NCI-H2171 (cell line): ENCODE measurements at regions not wholly inside any gene's neighbourhood (a gene's known extent, or its start where the extent isn't known, plus 50 kb on each side); places are given as distances from the start of the nearest gene placed in this dataset.

Experiments used
- DNase-seq: peaks from one replicate; lab custom pipeline; 2025; lab: John Stamatoyannopoulos, UW

GRCh38 chr4:14879683-14880082, 122.6 kb upstream of the CPEB2 start:
- DNase-seq = no peak

DNA sequence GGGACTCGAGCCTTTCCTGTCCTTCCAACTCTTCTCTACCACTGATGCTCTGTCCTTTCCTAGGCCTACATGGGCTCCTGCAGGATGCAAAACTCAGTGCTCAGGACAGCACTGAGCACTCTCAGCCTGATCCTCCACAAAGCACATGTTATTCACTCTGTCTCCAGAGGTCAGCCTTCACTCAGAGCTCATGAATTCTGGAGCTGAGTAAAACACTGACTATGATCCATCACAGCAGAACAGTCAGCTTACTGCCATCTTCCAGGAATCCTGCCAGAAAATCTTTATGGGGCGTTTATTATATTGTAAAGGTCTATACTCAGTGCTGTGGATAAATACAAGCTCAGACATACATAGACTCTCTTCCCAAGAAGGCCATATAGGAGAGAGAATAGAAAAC, 121.5 kb upstream of the CPEB2 start:
- no peak for DNase-seq

GRCh38 chr4:14883166-14883565, 119.1 kb upstream of the CPEB2 start:
- DNase-seq = no peak

DNA sequence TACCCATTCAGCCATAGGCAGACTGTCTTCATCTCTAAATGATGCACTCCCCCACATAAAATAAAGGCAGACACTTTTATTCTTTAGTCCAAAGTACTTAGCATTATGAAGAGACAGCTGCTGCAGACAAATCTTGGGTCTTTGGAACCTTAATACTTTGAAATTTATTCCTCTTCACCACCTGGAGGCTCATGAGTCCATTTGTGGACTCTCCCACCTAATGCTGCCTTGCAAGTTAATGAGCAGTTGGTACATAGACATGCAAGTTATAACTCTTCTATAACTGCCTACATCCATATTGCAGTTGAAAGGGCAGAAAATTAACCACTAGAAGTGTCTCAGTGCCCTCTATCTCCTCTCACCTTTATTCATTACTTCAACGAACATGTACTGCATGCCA, 118.6 kb upstream of the CPEB2 start:
- DNase-seq = no peak

GRCh38 chr4:14887842-14888433, 114.3 kb upstream of the CPEB2 start:
- DNase-seq = no peak

GRCh38 chr4:14888790-14889572, 113.3 kb upstream of the CPEB2 start:
- DNase-seq = no peak

GRCh38 chr4:14892563-14892962, 109.7 kb upstream of the CPEB2 start:
- DNase-seq = no peak

DNA sequence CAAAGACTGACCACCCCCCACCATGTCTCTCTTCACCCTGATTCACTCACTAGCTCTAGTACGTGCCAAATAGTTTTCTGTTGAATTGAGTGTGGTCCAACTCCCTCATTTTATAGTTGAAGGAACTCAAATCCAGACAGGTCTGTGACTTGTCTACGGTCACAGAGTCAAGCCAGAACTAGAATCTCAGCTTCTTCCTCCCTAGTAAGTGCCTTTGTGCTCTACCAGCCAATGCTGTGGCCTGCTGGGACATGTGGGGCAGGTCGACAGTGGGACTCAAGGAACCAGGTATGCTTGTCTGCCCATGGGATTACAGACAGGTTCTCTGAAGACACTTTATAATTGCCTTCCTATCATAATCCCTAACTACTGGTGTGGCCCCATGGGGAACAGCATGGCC, 108.6 kb upstream of the CPEB2 start:
- no peak for DNase-seq

DNA sequence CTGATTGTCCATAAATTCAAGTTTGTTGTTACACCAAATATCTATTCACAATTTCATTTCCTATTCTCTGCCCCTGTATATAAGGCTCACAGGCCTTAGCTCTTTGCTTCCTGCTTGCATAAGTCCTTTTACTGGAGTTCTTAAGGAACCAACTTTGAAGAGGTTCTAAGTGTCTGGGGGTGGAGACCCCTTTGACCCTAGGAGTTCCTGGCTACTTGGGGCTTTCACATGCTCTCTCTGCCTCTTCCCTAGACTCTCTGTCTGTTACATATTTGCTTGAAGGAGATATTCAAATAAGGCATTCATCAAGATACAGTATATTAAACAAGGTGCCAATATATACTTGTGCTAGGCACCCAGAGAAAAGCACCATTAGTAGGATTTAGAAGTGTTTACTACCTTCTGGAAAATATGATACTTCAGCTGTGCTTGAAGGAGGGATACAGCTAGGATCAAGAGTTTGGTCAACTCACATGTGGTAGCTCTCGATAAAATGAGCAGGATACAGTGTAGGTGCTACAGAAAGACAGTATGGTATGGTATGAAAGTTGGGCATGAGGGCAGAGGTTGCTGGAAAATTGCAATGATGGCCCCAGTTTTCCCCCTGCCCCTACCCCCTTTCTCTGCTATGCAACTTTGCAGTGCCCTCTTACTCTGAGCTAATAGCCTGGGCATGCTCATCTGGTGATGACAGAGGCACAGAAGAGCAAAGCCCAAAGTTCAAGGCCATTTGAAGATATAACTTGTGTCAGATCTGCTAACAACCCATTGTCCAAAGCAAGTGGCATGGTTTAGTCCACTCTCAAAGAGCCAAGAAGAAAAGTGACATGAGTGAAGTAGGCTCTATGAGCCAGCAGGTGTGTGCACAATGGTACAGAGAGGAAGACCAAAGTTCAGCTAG, 107.6 kb upstream of the CPEB2 start:
- DNase-seq = no peak

GRCh38 chr4:14896656-14897175, 105.6 kb upstream of the CPEB2 start:
- no peak for DNase-seq

DNA sequence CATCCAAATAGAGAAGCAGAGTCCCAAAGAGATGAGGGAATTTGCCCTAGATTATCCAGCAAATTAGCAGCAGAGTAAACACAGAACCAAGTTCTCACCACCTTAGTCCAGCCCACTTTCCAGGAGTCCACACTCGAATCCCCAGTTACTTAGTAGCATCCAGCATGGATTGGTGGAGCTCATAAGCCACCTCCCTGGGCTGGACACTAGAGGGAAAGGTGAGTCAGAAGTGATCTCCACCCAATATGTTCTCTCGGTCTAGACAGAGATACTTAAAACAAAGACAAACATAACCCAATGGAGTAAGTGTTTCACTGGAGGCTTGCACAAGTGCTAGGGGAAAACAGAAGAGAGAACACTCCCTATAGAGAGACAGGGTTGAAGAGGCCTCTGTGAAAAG, 105.1 kb upstream of the CPEB2 start:
- DNase-seq = no peak

- DNase-seq = no peak
These were observed 103.3 kb upstream of the CPEB2 start for GRCh38 chr4:14898989-14899388.

DNA sequence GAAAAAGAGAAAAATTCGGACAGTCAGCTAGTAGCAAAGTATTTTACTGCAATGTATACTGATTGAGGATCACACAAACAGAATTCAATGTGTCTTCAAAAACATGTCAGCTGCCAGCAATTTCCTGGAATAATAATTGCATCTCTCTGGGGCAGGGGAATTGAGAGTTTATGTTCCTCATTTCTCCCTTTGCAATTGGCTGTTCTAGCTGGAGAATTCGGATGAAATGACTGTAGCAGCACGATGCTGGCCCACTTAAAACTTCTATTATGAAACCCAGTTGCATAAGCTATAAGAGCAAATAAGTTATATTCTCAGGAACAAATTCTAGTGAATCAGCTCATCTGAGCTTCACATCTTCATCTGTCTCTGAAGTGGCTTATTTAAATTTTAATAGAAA, 99.9 kb upstream of the CPEB2 start:
- DNase-seq = no peak

DNA sequence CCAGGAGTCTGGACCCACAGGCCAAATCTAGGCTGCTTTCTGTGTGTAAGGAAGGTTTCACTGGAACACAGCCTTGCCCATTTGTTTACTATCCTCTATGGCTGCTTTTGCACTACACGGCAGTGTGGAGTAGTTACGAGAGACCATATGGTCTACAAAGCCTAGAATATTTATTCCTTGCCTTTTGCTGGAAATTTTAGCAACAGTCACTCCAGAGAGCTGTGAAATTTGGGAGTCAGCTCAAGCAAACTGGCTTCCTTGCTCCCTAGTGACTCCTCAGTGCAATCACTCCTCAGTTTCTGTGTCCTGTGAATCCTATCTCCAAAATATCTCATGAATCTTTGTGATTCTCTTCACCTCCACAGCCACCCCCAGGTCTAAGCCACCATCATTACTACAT, 99.0 kb upstream of the CPEB2 start:
- DNase-seq = no peak

DNA sequence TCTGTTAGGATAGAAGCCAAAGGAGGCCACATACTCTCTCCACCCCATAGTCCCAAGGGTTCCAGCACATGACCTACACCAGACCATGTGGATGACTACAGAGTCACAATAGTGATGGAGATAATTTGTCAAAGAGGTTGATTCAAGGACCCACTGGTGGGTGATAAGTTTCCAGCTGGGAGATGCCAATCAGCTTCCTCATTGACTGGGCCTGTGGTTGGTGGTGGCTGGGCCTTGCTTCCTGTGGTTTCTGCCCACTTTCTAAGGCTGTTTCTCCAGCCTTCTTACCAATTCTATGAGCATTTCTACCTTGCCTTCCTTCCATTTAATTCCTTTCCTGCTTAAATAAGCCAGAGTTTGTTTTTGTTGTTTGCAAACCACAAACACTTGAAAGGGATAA, 95.5 kb upstream of the CPEB2 start:
- DNase-seq = no peak

DNA sequence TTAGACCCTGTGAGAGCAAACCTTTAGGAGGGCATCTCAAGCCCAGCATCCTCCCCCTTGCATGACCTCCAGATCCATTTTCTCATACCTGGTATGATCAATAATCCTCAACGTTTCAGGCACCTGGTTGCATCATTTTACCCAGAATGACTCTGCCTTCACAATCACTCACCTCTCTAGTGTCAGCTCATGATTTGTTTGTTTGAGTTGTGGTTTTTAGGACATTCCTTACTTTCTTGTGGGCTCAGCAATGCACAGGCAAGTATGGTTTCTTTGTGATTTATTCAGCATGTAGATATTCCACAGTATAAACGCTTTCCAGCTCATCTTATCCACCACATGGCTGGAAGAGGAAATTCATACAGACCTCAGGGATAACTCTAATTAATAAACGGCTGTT, 93.6 kb upstream of the CPEB2 start:
- no peak for DNase-seq

- no peak for DNase-seq
These were observed 91.9 kb upstream of the CPEB2 start for GRCh38 chr4:14910411-14910810.

DNA sequence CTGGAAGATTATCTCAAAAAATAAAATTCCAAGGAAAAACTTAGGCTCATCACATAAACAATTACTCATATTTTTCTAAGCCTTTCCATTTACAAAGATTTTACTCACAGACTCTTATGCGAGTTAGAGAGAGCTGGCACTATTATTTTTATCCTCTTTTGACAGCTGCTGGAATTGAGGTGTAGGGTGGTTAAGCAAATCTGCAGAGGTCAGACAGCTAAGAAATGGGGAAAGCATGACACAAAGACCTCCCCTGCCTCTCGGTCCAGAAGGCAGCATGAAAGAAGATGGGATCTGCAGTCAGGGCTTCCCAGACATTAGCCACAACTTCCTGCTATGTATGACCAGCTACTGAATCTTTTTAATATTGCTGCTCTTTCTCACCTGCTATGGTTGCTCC, 89.9 kb upstream of the CPEB2 start:
- no peak for DNase-seq

DNA sequence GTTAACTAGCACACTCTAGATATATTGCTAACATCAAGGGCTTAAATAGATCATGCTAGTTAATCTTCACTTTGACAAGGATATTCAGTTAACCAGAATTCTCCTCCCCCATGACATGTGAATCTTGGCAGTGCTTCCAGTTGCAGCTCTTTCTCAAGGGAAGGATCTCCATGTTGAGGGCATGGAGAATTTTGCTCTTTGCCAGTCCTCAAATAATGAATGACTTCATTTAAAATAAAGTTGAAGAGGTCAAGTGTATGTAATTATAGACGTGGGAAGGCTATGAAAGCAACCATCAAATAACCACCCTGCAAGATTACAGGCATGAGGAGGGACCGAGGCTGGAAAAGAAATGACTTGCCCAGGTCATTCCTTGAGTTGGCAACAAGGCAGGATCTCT, 87.3 kb upstream of the CPEB2 start:
- DNase-seq = no peak

DNA sequence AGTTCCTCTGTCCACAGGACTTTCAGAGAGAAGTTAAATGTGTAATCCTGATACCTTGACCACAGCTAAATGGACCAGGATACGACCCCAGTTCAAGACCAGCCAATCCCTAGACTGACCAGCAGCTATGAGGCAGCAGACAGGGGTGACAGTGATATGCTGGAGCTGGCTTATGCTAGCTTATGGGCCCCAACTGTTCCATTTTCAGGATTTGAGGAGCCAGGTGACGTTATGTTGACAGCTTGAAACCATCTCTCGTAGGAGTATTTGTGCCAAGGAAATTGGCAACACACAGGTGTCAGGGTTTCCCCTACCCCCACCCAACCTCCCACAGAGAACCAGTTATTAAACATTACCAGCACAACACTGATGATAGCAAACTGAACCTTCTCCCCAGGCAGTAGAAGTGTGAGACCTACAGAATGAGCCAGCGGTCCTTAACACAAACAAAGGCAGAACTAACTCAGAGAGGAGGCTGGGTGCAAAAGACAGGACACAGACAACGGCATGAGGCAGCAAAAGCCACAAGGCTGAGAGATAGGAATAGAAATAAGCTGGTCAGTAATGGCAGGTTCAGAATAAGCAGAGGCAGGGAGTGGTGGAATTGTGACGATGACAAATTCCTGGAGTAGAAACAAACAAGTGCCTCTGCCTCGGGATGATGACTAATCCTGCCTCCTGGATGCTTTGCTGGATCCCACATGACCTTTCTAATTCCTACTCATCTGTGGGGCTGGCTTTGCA, 85.6 kb upstream of the CPEB2 start:
- no peak for DNase-seq

DNA sequence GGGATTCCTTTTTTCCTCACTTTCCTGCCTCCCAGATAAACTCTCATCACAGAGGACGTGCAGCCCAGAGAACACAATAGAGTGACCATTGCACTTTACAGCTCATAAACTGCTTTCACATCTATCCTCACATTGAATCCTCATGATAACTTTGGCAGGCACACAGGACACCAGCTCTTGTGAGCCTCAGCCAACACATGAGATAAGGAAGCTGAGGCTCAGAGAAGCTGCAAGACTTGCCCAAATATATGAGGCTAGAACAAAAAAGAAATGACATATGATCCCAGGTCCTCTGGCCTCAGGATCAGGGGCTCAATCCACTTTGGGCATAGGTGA, 85.0 kb upstream of the CPEB2 start:
- no peak for DNase-seq

DNA sequence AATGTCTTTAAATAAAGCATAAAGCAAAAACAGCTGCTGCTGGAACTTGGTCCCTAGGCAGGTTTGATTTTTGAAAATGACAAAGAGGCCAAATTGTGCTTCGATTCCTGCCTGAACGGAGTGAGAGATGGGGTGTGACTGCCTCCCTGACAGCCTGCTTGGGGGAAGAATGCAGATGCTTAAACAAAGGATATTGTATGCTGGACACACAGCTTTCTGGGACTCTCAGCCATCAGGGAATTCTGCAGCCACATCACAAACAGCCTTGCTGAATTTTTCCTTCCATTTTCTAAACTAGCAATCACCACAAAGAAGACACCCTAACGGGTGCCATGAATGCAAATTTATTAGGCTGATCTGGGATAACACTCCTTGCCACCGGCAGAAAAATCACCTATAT, 83.9 kb upstream of the CPEB2 start:
- DNase-seq = no peak
